ENCODE measurements at regions not wholly inside any gene's neighbourhood (a gene's known extent, or its start where the extent isn't known, plus 50 kb on each side); places are given as distances from the start of the nearest gene placed in this dataset.

DNA sequence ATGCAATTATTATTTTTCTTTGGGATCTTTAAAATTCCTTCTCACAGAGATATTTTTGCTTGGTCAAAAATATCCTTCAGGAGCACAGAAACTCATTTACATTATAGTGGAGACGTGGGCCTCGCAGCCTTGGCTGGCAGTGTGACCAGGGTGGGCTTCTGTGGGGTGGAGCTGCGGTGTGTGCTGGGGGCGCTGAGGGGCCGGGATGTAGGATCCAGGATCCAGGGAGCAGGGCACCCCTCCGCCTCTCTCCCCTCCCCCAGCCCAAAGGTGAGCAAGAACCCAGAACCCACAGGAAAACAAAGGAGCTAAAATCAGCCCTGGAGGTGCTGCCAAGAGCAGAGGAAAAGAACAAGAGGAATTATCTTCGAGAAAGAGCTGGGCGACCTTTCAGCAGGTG, 79.1 kb upstream of the OLFM1 start:
- no peak for DNase-seq (ENCODE audit: low read depth in 2 of 2)

DNA sequence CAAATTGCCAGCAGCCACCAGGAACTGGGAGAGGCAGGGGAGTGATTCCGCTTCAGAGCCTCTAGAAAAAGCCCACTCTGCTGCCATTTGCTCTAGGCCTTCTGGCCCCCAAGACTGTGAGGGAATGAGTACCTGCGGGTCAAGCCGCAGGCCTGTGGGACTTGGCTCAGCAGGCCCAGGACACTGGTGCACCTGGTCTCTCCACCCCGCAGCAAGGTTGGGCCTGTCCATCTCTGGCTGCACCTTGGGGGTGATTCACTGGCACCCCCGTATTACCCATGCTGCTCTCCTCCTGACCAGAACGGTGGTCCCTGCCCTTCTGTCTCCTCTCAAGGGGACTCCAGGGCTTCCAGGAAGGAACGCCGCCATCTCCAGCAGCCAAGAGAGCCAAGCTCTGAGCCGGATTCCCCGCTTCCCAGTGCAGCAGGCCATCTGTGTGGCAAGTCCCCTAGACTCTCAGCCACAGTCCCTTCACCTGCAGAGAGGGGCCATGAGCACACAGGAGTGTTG, 78.4 kb upstream of the OLFM1 start:
- DNase-seq (ENCODE audit: low read depth in 2 of 2): no peak

DNA sequence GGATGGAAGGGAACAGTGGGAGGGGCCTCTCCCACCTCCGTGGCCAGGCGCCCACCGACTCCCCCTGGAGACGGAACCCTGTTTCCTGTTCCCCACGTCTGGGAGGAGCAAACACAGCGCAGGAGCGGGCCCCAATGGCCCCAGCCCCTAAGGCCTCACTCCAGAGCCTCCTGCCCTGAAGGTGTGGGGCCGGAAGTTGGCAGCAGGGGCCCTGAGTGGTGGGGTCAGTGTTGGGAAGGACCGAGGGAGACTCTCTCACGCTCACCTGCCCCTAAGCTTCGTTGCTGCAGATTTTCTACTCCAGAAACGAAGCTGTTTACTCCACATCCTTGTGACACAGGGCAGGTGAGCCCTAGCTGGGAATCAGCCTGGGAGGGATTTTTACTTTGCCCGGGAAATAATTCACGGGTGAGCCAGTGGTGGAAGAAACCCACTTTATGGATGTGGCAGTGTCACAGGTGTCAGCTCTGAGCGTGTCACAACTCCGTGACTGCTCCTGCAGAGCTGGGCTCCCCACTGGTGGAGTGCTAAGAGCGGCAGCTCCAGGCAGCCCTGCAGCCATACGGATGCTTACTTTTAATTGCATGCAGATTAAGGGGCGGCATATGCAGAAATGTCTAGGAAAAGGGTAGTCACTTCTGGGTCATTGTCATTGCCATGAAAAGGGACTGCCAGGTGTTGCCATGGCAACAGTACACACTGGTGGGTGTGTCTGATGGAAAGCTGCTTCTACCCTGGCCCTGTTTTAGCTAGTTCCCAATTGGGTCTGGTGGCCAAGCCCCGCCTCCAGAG, 77.5 kb upstream of the OLFM1 start:
- DNase-seq (ENCODE audit: low read depth in 2 of 2): no peak

DNA sequence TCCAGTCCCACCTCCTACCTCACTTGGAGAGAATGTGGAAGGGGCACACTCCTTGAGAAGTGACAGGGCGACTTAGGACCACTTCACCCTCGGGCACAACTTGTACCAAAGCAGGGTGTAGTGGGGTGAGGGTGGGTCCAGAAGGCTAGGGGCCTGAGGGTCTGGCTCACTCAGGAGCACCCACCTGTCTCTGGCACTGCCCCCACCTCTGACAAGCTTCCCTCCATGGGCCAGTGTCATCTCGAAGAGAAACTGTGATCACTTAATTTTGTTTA, 76.9 kb upstream of the OLFM1 start:
- no peak for DNase-seq (ENCODE audit: low read depth in 2 of 2)

DNA sequence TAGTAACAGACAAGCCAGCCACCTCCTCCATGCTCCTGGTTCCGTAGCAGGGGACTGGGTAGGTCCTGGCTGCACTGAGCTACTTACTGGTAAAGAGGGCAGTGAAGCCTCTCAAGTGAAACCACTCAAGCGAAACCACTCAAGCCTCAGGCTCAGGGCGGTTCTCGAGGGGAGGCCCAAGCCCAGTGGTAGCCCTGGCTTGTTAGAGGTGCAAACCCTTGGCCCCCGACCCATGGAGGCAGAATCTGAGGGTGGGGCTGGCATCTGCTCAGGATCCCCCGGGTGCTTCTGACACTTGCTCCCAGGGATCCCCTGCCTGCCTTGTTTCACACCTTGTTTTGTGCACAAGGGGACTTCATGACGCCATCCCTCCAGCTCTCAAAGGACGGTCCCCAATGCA, 76.5 kb upstream of the OLFM1 start:
- no peak for DNase-seq (ENCODE audit: low read depth in 2 of 2)

DNA sequence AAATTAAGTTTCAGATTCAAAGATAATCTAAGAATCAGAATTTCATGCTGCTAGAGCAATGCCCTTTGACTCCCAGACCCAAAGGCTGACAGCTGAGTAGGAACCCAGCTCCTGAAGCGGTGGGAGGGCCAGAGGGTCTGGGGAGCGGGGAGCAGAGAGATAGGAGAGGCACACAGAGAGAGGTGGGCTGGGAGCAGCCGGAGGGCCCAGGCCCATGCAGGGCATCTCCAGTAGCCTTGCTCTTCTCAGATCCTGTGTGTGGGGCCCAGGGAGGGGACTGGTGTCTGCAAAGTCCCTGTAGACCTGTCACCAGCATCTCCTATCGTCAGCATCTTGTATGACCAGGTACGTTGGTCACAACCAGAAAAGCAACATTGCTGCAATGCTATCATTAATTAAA, 75.3 kb upstream of the OLFM1 start:
- no peak for DNase-seq (ENCODE audit: low read depth in 2 of 2)

DNA sequence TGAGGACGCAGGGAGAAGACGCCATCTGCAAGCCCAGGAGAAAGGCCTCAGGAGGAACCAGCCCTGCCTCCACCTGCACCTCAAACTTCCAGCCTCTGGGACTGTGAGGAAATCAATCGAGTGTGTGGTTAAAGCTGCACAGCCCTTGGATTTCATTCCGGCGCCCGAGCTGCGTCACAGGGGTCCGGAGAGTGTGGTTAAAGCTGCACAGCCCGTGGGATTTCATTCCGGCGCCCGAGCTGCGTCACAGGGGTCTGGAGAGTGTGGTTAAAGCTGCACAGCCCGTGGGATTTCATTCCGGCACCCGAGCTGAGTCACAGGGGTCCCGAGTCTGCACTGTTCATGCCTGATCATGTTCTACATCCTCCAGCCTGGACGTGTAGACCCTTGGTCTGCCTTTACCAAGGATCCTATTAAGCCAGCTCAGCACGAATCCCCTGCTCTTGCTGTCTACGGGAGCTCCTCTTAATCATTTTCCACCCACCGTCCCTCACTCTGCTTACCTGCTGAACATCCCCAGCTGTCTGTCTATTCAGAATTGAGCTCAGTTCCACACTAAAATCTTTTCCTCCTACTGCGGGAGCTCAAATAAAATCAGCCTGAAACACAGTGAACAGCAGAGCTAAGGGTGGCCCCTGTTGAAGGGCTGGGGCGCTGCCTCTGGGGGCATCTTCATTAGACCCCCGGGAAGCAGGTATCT, 73.0 kb upstream of the OLFM1 start:
- no peak for DNase-seq (ENCODE audit: low read depth in 2 of 2)

DNA sequence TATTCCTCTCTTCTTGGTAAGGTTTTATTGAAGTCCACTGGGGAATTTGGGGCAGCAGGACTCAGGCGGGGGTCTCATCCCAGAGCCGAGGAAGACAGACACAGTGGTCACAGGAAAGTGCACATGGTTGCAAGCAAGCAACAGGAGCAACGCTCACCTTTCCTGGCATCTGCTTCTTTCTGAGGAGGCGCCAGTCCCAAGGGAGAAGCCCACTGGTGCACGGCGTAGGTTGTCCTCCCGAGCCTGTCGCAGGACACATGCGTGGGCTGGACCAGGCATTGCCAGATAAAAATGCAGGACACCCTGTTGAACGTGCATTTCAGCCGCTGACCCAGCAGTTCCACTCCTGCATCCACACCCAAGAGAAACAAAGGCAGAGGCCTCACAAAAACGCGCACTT, 72.4 kb upstream of the OLFM1 start:
- DNase-seq (ENCODE audit: low read depth in 2 of 2): no peak

DNA sequence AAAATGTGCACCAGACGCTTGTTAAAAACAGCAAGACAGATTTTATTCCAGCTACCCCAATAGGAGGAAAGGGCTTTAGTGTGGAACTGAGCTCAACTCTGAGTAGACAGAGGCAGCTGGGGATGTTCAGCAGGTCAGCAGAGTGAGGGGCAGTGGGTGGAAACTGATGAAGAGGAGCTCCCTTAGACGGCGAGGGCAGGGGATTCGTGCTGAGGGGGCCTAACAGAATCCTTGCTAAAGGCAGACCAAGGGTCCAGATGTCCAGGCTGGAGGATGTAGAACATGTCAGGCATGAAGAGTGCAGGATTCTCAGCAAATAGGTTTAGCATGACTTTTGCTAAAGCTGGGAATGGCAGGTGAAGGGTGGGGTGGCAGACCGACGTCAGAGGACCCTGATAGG, 71.9 kb upstream of the OLFM1 start:
- DNase-seq (ENCODE audit: low read depth in 2 of 2): no peak

DNA sequence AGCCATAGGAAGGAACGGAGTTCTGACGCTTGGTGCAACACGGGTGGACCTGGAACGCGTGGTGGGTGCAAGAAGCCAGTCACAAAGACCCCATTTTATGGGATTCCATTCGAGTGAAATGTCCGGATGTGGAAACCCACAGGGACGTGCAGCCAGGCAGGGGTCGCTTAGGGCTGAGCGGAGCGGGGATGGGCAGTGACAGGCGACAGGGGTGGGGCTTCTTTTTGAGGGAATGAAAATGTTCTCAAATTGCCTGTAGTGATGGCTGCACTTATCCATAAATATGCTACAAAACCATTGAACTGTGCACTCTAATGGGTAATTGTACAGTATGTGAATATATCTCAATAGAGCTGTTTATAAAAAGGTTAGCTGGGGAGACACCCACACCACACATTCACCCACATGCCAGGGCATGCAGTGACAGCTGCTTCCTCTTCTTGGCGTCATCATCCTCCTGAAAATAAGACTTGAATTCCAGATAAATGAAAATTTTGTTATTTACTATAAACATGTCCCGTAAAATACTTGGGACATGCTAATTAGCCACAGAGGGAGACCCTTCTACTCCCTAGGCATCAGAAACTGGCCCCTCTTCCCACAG, 71.3 kb upstream of the OLFM1 start:
- no peak for DNase-seq (ENCODE audit: low read depth in 2 of 2)

DNA sequence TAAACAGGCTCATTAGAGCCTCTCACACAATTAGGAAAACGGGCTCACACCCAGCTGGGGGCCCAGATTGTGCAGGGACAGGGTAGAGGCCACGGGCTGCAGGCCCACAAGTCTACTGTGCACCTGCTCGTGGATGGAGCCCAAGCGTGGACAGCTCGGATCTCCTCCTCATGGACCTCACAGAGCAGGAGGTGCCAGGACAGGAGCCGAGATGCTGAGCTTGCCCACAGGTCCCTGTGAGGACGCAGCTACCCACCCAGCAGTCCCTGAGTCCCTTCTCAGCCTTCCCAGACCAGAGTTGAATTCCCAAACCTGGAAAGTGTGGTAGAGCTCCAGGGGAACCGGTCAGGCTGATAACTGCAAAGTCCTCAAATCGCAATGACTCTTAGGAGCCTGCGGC, 70.6 kb upstream of the OLFM1 start:
- DNase-seq (ENCODE audit: low read depth in 2 of 2): no peak

DNA sequence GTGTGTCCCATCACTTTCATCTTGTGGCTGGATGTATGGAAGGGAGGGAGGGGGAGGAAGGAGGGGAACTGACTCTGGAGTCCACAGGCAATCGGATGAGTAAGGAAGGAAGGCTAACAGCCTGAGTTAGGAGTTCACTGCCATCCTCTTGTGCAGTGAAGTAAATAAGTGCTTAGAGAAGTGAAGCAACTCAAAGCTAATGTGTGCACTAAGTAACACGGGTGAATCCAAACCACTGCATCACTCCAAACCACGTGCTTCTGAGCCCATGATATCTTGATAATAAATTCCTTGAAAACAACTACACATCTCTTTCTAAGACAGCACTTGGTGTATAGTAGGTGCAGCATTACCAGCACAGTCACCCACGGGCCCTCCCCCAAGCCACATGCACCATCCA, 69.6 kb upstream of the OLFM1 start:
- DNase-seq (ENCODE audit: low read depth in 2 of 2): no peak

DNA sequence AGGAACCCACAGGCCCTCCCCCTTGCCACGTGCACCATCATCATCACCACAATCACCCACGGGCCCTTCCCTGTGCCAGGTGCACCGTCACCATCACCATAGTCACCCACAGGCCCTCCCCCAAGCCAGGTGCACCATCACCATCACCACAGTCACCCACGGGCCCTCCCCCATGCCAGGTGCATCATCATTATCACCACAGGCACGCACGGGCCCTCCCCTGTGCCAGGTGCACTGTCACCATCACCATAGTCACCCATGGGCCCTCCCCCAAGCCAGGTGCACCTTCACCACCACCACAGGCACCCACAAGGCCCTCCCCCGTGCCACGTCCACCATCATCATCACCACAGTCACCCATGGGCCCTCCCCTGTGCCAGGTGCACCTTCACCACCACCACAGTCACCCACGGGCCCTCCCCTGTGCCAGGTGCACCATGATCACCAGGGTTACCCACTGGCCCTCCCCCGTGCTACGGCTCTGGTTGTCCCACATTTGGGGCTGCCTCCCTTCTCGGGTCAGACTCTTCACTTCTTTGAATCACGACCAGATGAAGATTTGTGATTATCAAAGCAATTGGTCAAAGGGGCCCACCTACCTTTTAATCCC, 69.1 kb upstream of the OLFM1 start:
- DNase-seq (ENCODE audit: low read depth in 2 of 2): no peak

DNA sequence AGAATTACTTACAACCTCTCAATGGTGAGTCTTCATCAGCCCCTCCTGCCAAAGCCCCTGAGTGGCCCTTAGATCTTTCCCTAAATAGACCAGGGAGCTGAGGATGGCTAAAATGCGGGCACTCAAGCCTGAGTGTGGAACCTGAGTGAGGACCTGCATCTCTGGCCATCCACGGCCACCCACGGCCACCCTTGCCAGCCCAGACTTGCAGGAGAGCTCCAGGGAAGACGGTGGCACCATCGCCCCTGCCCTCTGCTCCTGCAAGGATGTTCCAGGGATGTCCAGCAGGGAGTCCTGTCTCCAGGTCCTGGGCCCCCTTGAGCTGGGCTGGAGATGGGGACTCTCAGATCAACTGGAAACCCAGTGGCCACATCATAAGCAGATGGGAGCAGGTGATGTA, 68.2 kb upstream of the OLFM1 start:
- no peak for DNase-seq (ENCODE audit: low read depth in 2 of 2)

DNA sequence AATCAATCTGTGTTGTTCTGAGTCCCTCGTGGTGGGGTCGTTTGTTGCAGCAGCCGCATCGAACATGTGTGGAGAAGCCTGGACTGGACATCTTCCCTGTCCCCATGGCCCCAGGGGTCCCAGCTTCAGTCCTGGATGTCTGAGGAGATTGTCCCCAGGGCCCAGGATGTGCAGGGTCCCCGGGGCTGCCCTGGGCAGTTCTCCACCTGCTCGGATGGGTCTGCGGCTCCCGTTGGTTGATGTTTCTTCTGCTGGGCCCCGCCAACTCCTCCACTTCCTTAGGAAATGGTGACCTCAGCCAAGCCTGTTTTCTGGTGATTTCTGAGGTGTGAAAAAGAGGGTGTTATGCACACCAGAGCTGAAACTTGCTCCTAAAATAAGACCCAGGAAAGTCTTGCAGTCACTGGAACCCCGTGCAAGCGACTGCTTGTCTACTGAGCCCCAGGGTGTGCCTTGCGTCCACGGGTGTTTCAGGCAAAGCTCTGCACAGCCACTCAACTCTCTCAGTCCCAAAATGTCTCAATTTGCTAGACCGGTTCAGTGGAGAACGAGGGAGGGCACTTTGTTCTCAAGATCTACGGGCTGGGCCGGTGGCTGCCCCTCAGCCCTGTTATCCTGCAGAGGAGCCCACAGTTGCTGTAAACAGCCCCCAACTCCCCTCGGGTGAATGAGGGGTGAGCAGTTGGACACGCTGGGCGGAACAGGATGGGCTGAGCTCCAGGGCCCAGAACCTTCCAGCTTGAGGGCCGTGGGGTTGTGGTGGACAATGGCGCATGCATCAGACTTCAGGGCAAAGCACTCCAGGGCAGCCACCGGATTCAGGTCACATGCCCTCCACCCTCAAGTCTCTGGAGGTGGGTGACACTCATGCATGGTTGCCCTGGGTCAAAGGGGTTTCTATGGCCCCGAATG, 66.7 kb upstream of the OLFM1 start:
- DNase-seq (ENCODE audit: low read depth in 2 of 2): no peak

DNA sequence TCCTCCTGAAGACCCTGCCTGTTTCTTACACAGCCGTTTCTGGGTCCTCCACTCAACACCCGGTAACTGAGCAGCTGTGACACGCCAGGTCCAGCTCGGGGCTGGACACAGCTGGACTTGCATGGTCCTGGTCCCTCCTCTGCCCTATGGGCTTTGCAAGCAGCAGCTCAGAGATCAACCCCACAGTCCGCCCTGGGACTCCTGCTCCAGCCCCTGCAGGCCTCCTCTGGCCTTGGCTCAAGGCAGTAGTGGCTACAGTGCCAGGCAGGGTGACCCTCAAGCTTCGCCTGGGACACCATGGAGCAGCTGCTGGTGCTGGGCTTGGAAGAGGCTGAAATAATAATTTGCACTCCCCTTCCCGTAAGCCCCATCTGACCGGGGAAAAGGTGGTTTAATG, 66.1 kb upstream of the OLFM1 start:
- DNase-seq (ENCODE audit: low read depth in 2 of 2): no peak

DNA sequence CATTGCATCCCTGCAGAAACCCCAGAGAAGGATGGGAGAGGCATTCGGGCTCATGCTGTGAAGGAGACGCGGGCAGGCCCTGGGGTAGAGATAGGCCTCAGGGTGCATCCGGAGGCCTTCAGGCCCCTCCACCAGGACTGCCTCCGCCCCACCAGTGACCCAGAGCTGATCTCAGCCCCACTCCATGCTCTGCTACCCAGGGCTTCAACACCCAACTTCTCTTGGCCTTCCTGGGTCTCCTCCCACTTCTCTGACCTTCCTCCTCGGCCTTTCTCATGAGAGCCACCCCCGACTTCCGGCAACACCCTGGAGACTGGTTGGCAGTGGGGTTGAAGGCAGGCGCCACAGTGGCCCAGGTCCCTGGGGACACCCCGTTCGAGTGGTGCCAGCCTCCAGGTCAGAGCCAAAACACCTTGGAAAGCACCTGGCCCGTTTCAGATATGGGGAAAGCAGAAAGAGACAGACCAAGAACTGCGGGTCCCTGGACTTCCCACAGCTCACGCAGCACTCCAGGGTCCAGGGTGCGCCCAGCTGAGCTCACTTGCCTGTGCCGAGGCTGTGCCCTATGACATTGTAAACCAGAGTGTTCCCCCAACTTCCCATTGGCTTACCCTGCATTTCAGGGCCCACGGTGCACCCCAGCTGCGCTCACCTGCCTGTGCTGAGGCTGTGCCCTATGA, 65.1 kb upstream of the OLFM1 start:
- DNase-seq (ENCODE audit: low read depth in 2 of 2): no peak

DNA sequence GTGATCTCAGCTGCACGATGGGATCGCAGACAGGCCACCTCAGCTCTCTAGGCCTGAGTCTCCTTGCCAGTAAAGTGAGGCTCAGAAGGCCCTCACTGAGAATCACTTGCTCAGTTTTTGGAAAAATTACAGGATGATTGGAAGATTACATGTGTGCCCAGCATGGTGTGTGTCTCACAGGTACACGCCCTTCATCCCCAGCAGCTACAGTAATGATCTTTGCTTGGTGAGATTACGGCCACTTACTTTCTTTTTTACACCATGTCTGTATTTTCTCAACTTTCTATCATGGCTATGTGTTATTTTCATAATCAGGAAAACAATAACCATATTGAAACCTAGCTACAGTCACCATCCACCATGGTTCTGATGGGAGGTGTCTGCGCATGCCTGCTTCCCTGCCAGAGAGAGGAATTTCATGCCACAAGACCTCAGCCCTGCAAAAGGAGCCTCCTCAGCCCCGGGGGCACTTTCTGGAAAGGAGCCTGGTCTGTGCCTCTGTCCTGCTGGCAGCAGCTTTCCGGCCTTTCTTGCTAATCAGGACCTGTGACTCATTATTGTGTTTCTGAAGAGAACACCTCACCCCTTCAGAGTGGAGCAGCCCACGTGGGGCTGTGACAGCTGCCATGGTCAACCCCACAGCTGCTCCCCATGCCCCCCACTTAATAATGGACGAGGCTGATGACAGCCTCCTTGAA, 64.2 kb upstream of the OLFM1 start:
- DNase-seq (ENCODE audit: low read depth in 2 of 2): peak in 1 of 2 donors; percentile 8

DNA sequence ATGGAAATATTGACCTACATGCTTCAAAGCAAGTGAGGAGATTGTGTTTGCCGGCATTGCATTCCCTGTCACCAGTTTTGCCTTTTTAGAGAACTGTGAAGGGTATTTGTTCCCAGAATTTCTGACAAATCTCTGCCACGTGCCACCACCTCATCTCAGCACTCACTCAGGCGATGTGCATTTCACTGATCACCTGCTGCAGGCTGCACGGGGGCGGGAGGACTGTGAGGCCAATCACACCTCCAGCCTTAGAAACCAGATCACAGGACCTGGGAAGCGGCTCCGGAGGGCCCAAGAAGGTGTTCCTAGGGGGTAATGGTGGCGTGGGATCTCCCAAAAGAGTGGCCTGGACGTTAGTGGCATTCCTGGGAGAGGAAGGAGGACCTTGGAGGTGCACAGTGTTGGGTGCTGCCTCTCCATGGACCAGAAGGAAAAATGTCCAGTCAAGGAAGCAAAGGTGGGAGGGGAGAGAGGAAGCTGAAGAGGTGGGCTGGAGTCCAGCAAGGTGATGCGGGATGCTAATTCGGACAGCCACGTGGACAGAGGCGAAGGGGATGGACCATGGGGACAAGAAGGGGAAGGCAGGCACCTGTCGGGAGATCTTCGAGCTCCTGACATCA, 63.6 kb upstream of the OLFM1 start:
- no peak for DNase-seq (ENCODE audit: low read depth in 2 of 2)

DNA sequence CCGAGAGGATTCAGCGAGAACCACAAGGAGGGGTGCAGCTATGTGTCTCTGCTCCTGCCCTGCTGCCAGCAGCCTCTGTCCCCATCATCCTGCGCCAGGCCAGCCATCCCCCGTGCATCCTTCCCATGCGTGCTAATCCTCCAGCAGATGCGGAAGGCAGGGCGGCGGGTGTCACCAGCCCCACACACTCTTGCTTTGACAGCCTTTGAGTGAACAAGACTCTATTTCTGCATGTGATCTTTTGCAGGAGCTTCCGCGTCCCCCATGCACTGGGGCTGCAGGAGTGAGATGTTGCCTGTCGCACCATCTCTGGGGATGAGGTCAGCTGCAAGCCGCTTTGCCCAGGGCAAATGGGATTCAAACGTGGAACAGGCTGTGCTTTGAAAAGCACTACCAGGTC, 58.0 kb upstream of the OLFM1 start:
- DNase-seq (ENCODE audit: low read depth in 2 of 2): no peak

Data from lung microvascular endothelial cell (primary cell).